ENCODE measurements at regions not wholly inside any gene's neighbourhood (a gene's known extent, or its start where the extent isn't known, plus 50 kb on each side); places are given as distances from the start of the nearest gene placed in this dataset.

GRCh38 chr6:22673474-22673873, 104.1 kb downstream of the HDGFL1 start:
- intact Hi-C loops (cut with DNase I): no loop called here
- 58% methylated on average over 3 of the region's 3 CpGs for WGBS, 2 donors
- ATAC-seq (no peak), DNase-seq (no peak)
- H3K27me3 ChIP-seq: no peaks in the 10 kb centered on the region
- no peak overlapping the region for H3K4me3 ChIP-seq
- H3K4me1 ChIP-seq: peaks cover 0 to 53% (median 31%) of the 10 kb centered on the region in 9 donors
- no peaks in the 10 kb centered on the region for H3K9me3 ChIP-seq
- no peaks in the 10 kb centered on the region for H3K36me3 ChIP-seq
- TF ChIP-seq CTCF (IDR thresholded peaks at IDR 0.05): no peak
- H3K27ac ChIP-seq: peak overlapping the region in 1 of 10 donors; percentile 11

GRCh38 chr6:22680950-22681349, 111.6 kb downstream of the HDGFL1 start:
- Histone ChIP-seq H3K9me3 (no peaks in the 10 kb centered on the region), H3K27me3 (no peaks in the 10 kb centered on the region), H3K4me3 (no peak overlapping the region), H3K27ac (no peak overlapping the region), H3K36me3 (no peaks in the 10 kb centered on the region), H3K4me1 (no peaks in the 10 kb centered on the region)
- ATAC-seq (no peak), DNase-seq (no peak)
- 98 to 99% methylated on average over 7 of the region's 7 CpGs for WGBS, 2 donors
- TF ChIP-seq CTCF (IDR thresholded peaks at IDR 0.05): no peak
- intact Hi-C loops (cut with DNase I): no loop called here

- Histone ChIP-seq H3K36me3 (no peaks in the 10 kb centered on the region), H3K4me1 (no peaks in the 10 kb centered on the region), H3K4me3 (no peak overlapping the region), H3K27me3 (no peaks in the 10 kb centered on the region), H3K9me3 (no peaks in the 10 kb centered on the region), H3K27ac (no peak overlapping the region)
- no peak for DNase-seq
- 91 to 94% methylated on average over 3 of the region's 3 CpGs for WGBS, 2 donors
- no peak for TF ChIP-seq CTCF (IDR thresholded peaks at IDR 0.05)
- intact Hi-C loops (cut with DNase I): no loop called here
- no peak for ATAC-seq
These were observed 112.4 kb downstream of the HDGFL1 start for GRCh38 chr6:22681761-22682160.

- Histone ChIP-seq H3K27me3 (no peaks in the 10 kb centered on the region), H3K4me1 (no peaks in the 10 kb centered on the region), H3K36me3 (no peaks in the 10 kb centered on the region), H3K4me3 (no peak overlapping the region), H3K9me3 (no peaks in the 10 kb centered on the region), H3K27ac (no peak overlapping the region)
- ATAC-seq (peak in 1 of 8 donors; percentile 66), DNase-seq (no peak)
- no peak for TF ChIP-seq CTCF (IDR thresholded peaks at IDR 0.05)
- WGBS, 2 donors: 49 to 61% methylated on average over 6 of the region's 6 CpGs
- intact Hi-C loops (cut with DNase I): no loop called here
These were observed 113.6 kb downstream of the HDGFL1 start for GRCh38 chr6:22682979-22683378.

- intact Hi-C loops (cut with DNase I): no loop called here
- Histone ChIP-seq H3K4me1 (no peaks in the 10 kb centered on the region), H3K27me3 (no peaks in the 10 kb centered on the region), H3K27ac (no peak overlapping the region), H3K9me3 (peaks cover 0 to 6% (median 0%) of the 10 kb centered on the region in 11 donors), H3K4me3 (no peak overlapping the region), H3K36me3 (no peaks in the 10 kb centered on the region)
- ATAC-seq: no peak
- TF ChIP-seq CTCF (IDR thresholded peaks at IDR 0.05): no peak
- 95 to 96% methylated on average over 2 of the region's 2 CpGs for WGBS, 2 donors
- no peak for DNase-seq
These were observed 121.1 kb downstream of the HDGFL1 start for GRCh38 chr6:22690446-22690845.
